ENCODE measurements at regions not wholly inside any gene's neighbourhood (a gene's known extent, or its start where the extent isn't known, plus 50 kb on each side); places are given as distances from the start of the nearest gene placed in this dataset.
A peak's percentile ranks its signal among the peaks of the same experiment; 100 is the strongest.

DNA sequence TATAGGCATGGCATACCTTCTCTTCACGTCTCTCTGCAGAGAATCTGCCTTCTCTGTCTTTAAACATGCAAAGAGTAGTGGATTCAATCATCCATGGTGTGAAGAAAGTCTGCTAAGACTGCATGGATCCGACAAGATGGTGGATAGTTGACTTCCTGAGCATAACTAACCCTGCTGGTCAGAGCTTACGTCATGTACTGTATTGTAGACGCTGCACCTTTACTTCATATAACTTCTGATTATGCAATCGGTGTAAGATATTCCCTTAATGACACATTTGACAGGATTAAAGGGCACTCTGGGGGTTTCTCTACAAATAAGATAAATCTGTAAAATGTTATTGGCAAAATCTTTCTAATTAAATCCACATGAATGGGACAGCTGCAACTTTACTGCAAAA lies 240.3 kb upstream of the NREP start:
- intact Hi-C loops (cut with DNase I) = no loop called here
- DNase-seq = no peak
- no peak for ATAC-seq (ENCODE audit: poor library complexity)

- no peak for ATAC-seq (ENCODE audit: poor library complexity)
- intact Hi-C loops (cut with DNase I) = no loop called here
- no peak for DNase-seq
Observed at GRCh38 chr5:111996574-111996973, 239.6 kb upstream of the NREP start.

- intact Hi-C loops (cut with DNase I) = no loop called here
- ATAC-seq (ENCODE audit: poor library complexity) = no peak
- no peak for DNase-seq
Observed at GRCh38 chr5:111995701-111996100, 238.7 kb upstream of the NREP start.

- intact Hi-C loops (cut with DNase I) = no loop called here
- ATAC-seq (ENCODE audit: poor library complexity) (no peak), DNase-seq (no peak)
Observed at GRCh38 chr5:111993242-111993641, 236.2 kb upstream of the NREP start.

- intact Hi-C loops (cut with DNase I) = no loop called here
- peak; percentile 73 for ATAC-seq (ENCODE audit: poor library complexity)
Observed at GRCh38 chr5:111984044-111984443, 227.1 kb upstream of the NREP start.

GRCh38 chr5:111983459-111983858 lies 226.5 kb upstream of the NREP start:
- intact Hi-C loops (cut with DNase I) = no loop called here
- ATAC-seq (ENCODE audit: poor library complexity) = no peak

More at GRCh38 chr5:111984044-111984443, 227.1 kb upstream of the NREP start:
- no peak for DNase-seq

GRCh38 chr5:111977436-111977829 lies 220.4 kb upstream of the NREP start:
- intact Hi-C loops (cut with DNase I) = no loop called here
- DNase-seq (no peak), ATAC-seq (ENCODE audit: poor library complexity) (no peak)

More at GRCh38 chr5:111983459-111983858, 226.5 kb upstream of the NREP start:
- no peak for DNase-seq

DNA sequence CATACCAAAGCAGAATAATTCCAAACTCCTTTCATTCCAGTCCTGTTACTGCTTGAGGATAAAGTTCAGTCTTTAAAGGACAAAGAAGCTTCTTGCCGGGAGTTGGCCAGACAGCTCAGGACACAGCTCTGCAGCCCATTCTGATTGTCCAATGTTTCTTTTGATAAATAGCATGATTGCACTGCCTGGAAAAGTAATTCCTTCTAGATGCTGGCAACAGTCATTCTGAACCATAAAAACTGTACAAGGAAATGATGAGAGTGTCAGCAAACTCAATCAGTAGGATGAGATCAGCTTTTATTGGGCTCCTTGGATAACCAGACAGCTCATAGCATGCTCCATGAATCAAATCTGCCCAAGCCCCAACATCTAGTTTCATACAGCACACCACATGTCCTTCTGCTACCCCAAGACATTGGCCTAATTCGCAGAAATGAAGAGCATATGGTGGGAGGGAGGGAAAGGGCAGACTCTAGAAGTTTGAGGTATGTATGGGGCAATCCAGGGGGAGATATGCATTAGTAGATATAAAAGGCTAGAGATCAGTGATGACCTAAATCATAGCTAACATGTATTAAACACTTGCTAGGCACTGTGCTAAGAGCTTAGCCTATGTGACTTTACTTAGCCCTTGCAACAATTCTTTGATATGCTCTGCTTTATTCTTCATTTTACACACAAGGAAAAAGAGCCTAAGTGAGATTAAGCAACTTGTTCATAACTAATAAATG lies 219.9 kb upstream of the NREP start:
- intact Hi-C loops (cut with DNase I) = no loop called here
- no peak for DNase-seq
- ATAC-seq (ENCODE audit: poor library complexity) = no peak

GRCh38 chr5:111975133-111975532 lies 218.1 kb upstream of the NREP start:
- ATAC-seq (ENCODE audit: poor library complexity) = peak; percentile 56
- intact Hi-C loops (cut with DNase I) = no loop called here
- DNase-seq = no peak

- intact Hi-C loops (cut with DNase I) = no loop called here
- DNase-seq (no peak), ATAC-seq (ENCODE audit: poor library complexity) (no peak)
Observed at GRCh38 chr5:111973961-111974360, 217.0 kb upstream of the NREP start.

GRCh38 chr5:111972548-111972947 lies 215.6 kb upstream of the NREP start:
- no peak for DNase-seq
- ATAC-seq (ENCODE audit: poor library complexity) = no peak
- intact Hi-C loops (cut with DNase I) = no loop called here

GRCh38 chr5:111972080-111972479 lies 215.1 kb upstream of the NREP start:
- no peak for DNase-seq
- ATAC-seq (ENCODE audit: poor library complexity) = no peak
- intact Hi-C loops (cut with DNase I) = no loop called here

GRCh38 chr5:111968459-111968858 lies 211.5 kb upstream of the NREP start:
- intact Hi-C loops (cut with DNase I) = no loop called here
- DNase-seq (no peak), ATAC-seq (ENCODE audit: poor library complexity) (peak; percentile 68)

DNA sequence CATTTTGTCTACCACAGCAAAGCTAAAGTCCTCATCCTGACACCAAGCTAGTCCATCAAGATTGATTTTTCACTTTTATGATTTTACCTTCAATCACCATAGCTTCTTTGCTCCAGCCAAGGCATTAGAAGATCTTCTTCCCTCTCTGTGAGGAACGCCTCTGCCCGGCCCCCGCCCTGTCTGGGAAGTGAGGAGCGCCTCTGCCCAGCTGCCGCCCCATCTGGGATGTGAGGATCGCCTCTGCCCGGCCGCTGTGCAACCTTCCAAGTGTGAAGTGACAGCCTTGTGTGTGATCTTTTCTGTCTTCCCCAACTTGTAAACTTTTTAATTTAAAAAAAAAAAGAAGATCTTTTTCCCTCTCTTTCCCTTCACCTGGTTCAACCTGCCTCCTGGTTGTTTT lies 210.5 kb upstream of the NREP start:
- intact Hi-C loops (cut with DNase I) = no loop called here
- ATAC-seq (ENCODE audit: poor library complexity) = no peak
- no peak for DNase-seq

- no peak for ATAC-seq (ENCODE audit: poor library complexity)
- intact Hi-C loops (cut with DNase I) = no loop called here
- no peak for DNase-seq
Observed at GRCh38 chr5:111966290-111966689, 209.3 kb upstream of the NREP start.

DNA sequence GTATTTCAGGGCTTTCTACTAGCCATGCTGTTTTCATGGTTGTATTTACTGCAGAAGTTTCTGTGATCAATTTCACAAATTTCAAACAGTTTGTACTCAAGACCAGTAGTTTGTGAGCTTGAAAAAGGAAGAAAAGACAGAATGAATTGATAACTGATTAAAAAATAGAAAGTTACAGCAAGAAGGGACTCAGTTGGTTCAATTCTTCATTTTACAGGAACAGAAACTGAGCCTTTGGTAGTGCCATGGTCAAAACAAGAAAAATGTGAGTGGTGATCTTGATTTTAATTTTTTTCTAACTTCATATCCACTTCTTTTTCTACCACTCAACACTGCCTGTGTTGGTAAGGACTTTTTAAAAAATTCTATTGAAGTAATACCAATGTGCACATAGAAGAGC lies 206.6 kb upstream of the NREP start:
- ATAC-seq (ENCODE audit: poor library complexity) (no peak), DNase-seq (no peak)
- intact Hi-C loops (cut with DNase I) = no loop called here

GRCh38 chr5:111962906-111963305 lies 205.9 kb upstream of the NREP start:
- DNase-seq (no peak), ATAC-seq (ENCODE audit: poor library complexity) (no peak)

GRCh38 chr5:111961862-111962261 lies 204.9 kb upstream of the NREP start:
- intact Hi-C loops (cut with DNase I) = no loop called here
- ATAC-seq (ENCODE audit: poor library complexity) (peak; percentile 62), DNase-seq (no peak)

More at GRCh38 chr5:111962906-111963305, 205.9 kb upstream of the NREP start:
- intact Hi-C loops (cut with DNase I) = no loop called here

GRCh38 chr5:111960476-111961215 lies 203.7 kb upstream of the NREP start:
- DNase-seq (no peak), ATAC-seq (ENCODE audit: poor library complexity) (no peak)
- intact Hi-C loops (cut with DNase I) = no loop called here

DNA sequence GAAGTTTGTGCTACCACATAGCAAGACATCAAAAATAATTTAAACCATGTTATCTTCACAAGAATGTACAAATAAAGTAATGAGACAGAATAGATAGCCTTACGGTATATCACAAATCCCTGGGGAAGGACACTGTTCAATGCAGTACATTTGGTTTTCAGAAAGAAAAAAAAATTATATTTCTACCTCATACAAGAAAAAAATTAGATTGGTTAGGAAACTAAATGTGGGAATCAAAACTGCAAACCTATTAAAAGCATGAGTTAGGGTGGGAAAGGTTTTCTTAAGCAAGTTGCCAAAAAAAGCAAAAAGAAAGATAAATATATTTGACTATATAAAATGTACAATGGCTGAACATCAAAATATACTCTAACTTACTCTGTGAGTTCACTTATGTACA lies 201.9 kb upstream of the NREP start:
- intact Hi-C loops (cut with DNase I) = no loop called here
- DNase-seq = no peak

More for the DNA sequence above, 201.9 kb upstream of the NREP start:
- no peak for ATAC-seq (ENCODE audit: poor library complexity)

Data from Right ventricle myocardium superior (tissue), 1 donor.